ENCODE measurements at regions not wholly inside any gene's neighbourhood (a gene's known extent, or its start where the extent isn't known, plus 50 kb on each side); places are given as distances from the start of the nearest gene placed in this dataset.

- DNase-seq = no peak
Observed at GRCh38 chr4:132901224-132901623, 247.9 kb upstream of the PCDH10 start.

- no peak for DNase-seq
Observed at GRCh38 chr4:132910229-132910748, 238.8 kb upstream of the PCDH10 start.

- no peak for DNase-seq
Observed at GRCh38 chr4:132918096-132918495, 231.0 kb upstream of the PCDH10 start.

- no peak for DNase-seq
Observed at GRCh38 chr4:132923516-132923915, 225.6 kb upstream of the PCDH10 start.

GRCh38 chr4:132934911-132935310 is 214.2 kb upstream of the PCDH10 start:
- no peak for DNase-seq

- no peak for DNase-seq
Observed at GRCh38 chr4:132955146-132955545, 193.9 kb upstream of the PCDH10 start.

- no peak for DNase-seq
Observed at GRCh38 chr4:132956962-132957361, 192.1 kb upstream of the PCDH10 start.

- DNase-seq = no peak
Observed at GRCh38 chr4:132958457-132959263, 190.4 kb upstream of the PCDH10 start.

GRCh38 chr4:132981611-132982010 is 167.5 kb upstream of the PCDH10 start:
- no peak for DNase-seq

GRCh38 chr4:132982151-132982550 is 166.9 kb upstream of the PCDH10 start:
- no peak for DNase-seq

- DNase-seq = no peak
Observed at GRCh38 chr4:132991111-132991510, 158.0 kb upstream of the PCDH10 start.

- DNase-seq = no peak
Observed at GRCh38 chr4:132992686-132993085, 156.4 kb upstream of the PCDH10 start.

GRCh38 chr4:132998585-132999230 is 150.4 kb upstream of the PCDH10 start:
- DNase-seq = no peak

- no peak for DNase-seq
Observed at GRCh38 chr4:133000012-133000411, 149.1 kb upstream of the PCDH10 start.

GRCh38 chr4:133003169-133003568 is 145.9 kb upstream of the PCDH10 start:
- no peak for DNase-seq

GRCh38 chr4:133014473-133015135 is 134.5 kb upstream of the PCDH10 start:
- no peak for DNase-seq

- no peak for DNase-seq
Observed at GRCh38 chr4:133045288-133045687, 103.8 kb upstream of the PCDH10 start.

GRCh38 chr4:133046156-133046555 is 102.9 kb upstream of the PCDH10 start:
- no peak for DNase-seq

- DNase-seq = no peak
Observed at GRCh38 chr4:133058701-133059100, 90.4 kb upstream of the PCDH10 start.

GRCh38 chr4:133059117-133059516 is 90.0 kb upstream of the PCDH10 start:
- DNase-seq = no peak

GRCh38 chr4:133062851-133063250 is 86.2 kb upstream of the PCDH10 start:
- DNase-seq = no peak

- DNase-seq = no peak
Observed at GRCh38 chr4:133068083-133068482, 81.0 kb upstream of the PCDH10 start.

- no peak for DNase-seq
Observed at GRCh38 chr4:133081246-133081645, 67.8 kb upstream of the PCDH10 start.

- no peak for DNase-seq
Observed at GRCh38 chr4:133084421-133084820, 64.7 kb upstream of the PCDH10 start.

Data from bone marrow (tissue), 2 donors.